ENCODE measurements at regions not wholly inside any gene's neighbourhood (a gene's known extent, or its start where the extent isn't known, plus 50 kb on each side); places are given as distances from the start of the nearest gene placed in this dataset.

GRCh38 chr4:132228676-132229075, 920.4 kb upstream of the PCDH10 start:
- H3K36me3 ChIP-seq (ENCODE audit: low read length): no peaks in the 10 kb centered on the region
- H3K9me2 ChIP-seq (replicated peaks; ENCODE audit: insufficient read depth, low read length): no peaks in the 10 kb centered on the region
- TF ChIP-seq EZH2phosphoT487 (conservative IDR thresholded peaks at IDR 0.05; ENCODE audit: low read length): no peak
- H3K9me3 ChIP-seq (ENCODE audit: insufficient read depth, low read length): no peaks in the 10 kb centered on the region
- no peak overlapping the region for H3K9ac ChIP-seq (ENCODE audit: low read length)
- H3K79me2 ChIP-seq (ENCODE audit: insufficient read depth, low read length): no peaks in the 10 kb centered on the region
- no peak overlapping the region for H3K4me3 ChIP-seq (ENCODE audit: insufficient read depth, low read length, poor library complexity, severe bottlenecking)
- no peak overlapping the region for H2AFZ ChIP-seq (ENCODE audit: low read depth, low read length, severe bottlenecking)
- no peak overlapping the region for H3K27ac ChIP-seq (ENCODE audit: low read depth, low read length)
- H3K27me3 ChIP-seq (ENCODE audit: low read length): no peaks in the 10 kb centered on the region
- no peak overlapping the region for H3K4me2 ChIP-seq (ENCODE audit: low read depth, low read length, poor library complexity, severe bottlenecking)
- no peaks in the 10 kb centered on the region for H3F3A ChIP-seq (ENCODE audit: insufficient read depth)
- no peaks in the 10 kb centered on the region for H4K20me1 ChIP-seq (ENCODE audit: low read depth, low read length)

GRCh38 chr4:132230025-132230424, 919.1 kb upstream of the PCDH10 start:
- Histone ChIP-seq H3K27ac (ENCODE audit: low read depth, low read length) (no peak overlapping the region), H3F3A (ENCODE audit: insufficient read depth) (no peaks in the 10 kb centered on the region), H3K4me2 (ENCODE audit: low read depth, low read length, poor library complexity, severe bottlenecking) (no peak overlapping the region), H3K36me3 (ENCODE audit: low read length) (no peaks in the 10 kb centered on the region), H4K20me1 (ENCODE audit: low read depth, low read length) (no peaks in the 10 kb centered on the region), H3K27me3 (ENCODE audit: low read length) (no peaks in the 10 kb centered on the region), H2AFZ (ENCODE audit: low read depth, low read length, severe bottlenecking) (no peak overlapping the region), H3K9me2 (replicated peaks; ENCODE audit: insufficient read depth, low read length) (no peaks in the 10 kb centered on the region), H3K4me3 (ENCODE audit: insufficient read depth, low read length, poor library complexity, severe bottlenecking) (no peak overlapping the region), H3K9ac (ENCODE audit: low read length) (no peak overlapping the region), H3K79me2 (ENCODE audit: insufficient read depth, low read length) (no peaks in the 10 kb centered on the region), H3K9me3 (ENCODE audit: insufficient read depth, low read length) (no peaks in the 10 kb centered on the region)
- TF ChIP-seq CTCF (IDR thresholded peaks at IDR 0.05; ENCODE audit: insufficient read depth, low read length, poor library complexity, severe bottlenecking) (no peak), EZH2phosphoT487 (conservative IDR thresholded peaks at IDR 0.05; ENCODE audit: low read length) (no peak)

- no peak overlapping the region for H2AFZ ChIP-seq (ENCODE audit: low read depth, low read length, severe bottlenecking)
- H4K20me1 ChIP-seq (ENCODE audit: low read depth, low read length): no peaks in the 10 kb centered on the region
- H3K9ac ChIP-seq (ENCODE audit: low read length): no peak overlapping the region
- H3F3A ChIP-seq (ENCODE audit: insufficient read depth): no peaks in the 10 kb centered on the region
- TF ChIP-seq EZH2phosphoT487 (conservative IDR thresholded peaks at IDR 0.05; ENCODE audit: low read length) (no peak), CTCF (IDR thresholded peaks at IDR 0.05; ENCODE audit: insufficient read depth, low read length, poor library complexity, severe bottlenecking) (no peak)
- H3K27me3 ChIP-seq (ENCODE audit: low read length): no peaks in the 10 kb centered on the region
- H3K4me3 ChIP-seq (ENCODE audit: insufficient read depth, low read length, poor library complexity, severe bottlenecking): no peak overlapping the region
- no peaks in the 10 kb centered on the region for H3K79me2 ChIP-seq (ENCODE audit: insufficient read depth, low read length)
- H3K27ac ChIP-seq (ENCODE audit: low read depth, low read length): no peak overlapping the region
- H3K4me2 ChIP-seq (ENCODE audit: low read depth, low read length, poor library complexity, severe bottlenecking): no peak overlapping the region
- no peaks in the 10 kb centered on the region for H3K9me3 ChIP-seq (ENCODE audit: insufficient read depth, low read length)
- no peaks in the 10 kb centered on the region for H3K9me2 ChIP-seq (replicated peaks; ENCODE audit: insufficient read depth, low read length)
- H3K36me3 ChIP-seq (ENCODE audit: low read length): no peaks in the 10 kb centered on the region
Measured at GRCh38 chr4:132238697-132239096, 910.4 kb upstream of the PCDH10 start.

- no peak overlapping the region for H3K27ac ChIP-seq (ENCODE audit: low read depth, low read length)
- H3K9ac ChIP-seq (ENCODE audit: low read length): no peak overlapping the region
- H3K4me3 ChIP-seq (ENCODE audit: insufficient read depth, low read length, poor library complexity, severe bottlenecking): no peak overlapping the region
- H3K4me2 ChIP-seq (ENCODE audit: low read depth, low read length, poor library complexity, severe bottlenecking): no peak overlapping the region
- H3K9me3 ChIP-seq (ENCODE audit: insufficient read depth, low read length): no peaks in the 10 kb centered on the region
- no peaks in the 10 kb centered on the region for H3K36me3 ChIP-seq (ENCODE audit: low read length)
- H3K27me3 ChIP-seq (ENCODE audit: low read length): no peaks in the 10 kb centered on the region
- TF ChIP-seq CTCF (IDR thresholded peaks at IDR 0.05; ENCODE audit: insufficient read depth, low read length, poor library complexity, severe bottlenecking): no peak
- no peak for TF ChIP-seq EZH2phosphoT487 (conservative IDR thresholded peaks at IDR 0.05; ENCODE audit: low read length)
- no peaks in the 10 kb centered on the region for H3K9me2 ChIP-seq (replicated peaks; ENCODE audit: insufficient read depth, low read length)
- H3K79me2 ChIP-seq (ENCODE audit: insufficient read depth, low read length): no peaks in the 10 kb centered on the region
- no peaks in the 10 kb centered on the region for H3F3A ChIP-seq (ENCODE audit: insufficient read depth)
- no peaks in the 10 kb centered on the region for H4K20me1 ChIP-seq (ENCODE audit: low read depth, low read length)
- no peak overlapping the region for H2AFZ ChIP-seq (ENCODE audit: low read depth, low read length, severe bottlenecking)
Measured at GRCh38 chr4:132240081-132240480, 909.0 kb upstream of the PCDH10 start.

Data from SU-DHL-6 (cell line).